ENCODE measurements at regions not wholly inside any gene's neighbourhood (a gene's known extent, or its start where the extent isn't known, plus 50 kb on each side); places are given as distances from the start of the nearest gene placed in this dataset.

GRCh38 chr6:10098756-10099528 lies 315.9 kb downstream of the TFAP2A start:
- DNase-seq (ENCODE audit: insufficient read length, low spot score) = no peak
- TF ChIP-seq CTCF (IDR thresholded peaks at IDR 0.05; ENCODE audit: insufficient read depth, missing control alignments) = no peak
- FAIRE-seq = no peak

DNA sequence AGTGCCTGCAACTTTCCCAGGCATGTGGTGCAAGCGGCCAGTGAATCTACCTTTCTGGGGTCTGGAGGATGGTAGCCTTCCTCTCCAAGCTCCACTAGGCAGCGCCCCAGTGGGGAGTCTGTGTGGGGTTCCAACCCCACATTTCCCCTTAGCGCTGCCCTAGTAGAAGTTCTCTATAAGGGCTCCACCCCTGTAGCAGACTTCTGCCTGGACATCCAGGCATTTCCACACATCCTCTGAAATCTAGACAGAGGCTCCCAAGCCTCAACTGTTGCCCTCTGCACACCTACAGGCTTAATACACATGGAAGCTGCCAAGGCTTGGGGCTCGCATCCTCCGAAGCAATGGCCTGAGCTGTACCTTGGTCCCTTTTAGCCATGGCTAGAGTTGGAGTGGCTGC lies 321.6 kb downstream of the TFAP2A start:
- FAIRE-seq = no peak
- no peak for DNase-seq (ENCODE audit: insufficient read length, low spot score)
- TF ChIP-seq CTCF (IDR thresholded peaks at IDR 0.05; ENCODE audit: insufficient read depth, missing control alignments) = no peak

DNA sequence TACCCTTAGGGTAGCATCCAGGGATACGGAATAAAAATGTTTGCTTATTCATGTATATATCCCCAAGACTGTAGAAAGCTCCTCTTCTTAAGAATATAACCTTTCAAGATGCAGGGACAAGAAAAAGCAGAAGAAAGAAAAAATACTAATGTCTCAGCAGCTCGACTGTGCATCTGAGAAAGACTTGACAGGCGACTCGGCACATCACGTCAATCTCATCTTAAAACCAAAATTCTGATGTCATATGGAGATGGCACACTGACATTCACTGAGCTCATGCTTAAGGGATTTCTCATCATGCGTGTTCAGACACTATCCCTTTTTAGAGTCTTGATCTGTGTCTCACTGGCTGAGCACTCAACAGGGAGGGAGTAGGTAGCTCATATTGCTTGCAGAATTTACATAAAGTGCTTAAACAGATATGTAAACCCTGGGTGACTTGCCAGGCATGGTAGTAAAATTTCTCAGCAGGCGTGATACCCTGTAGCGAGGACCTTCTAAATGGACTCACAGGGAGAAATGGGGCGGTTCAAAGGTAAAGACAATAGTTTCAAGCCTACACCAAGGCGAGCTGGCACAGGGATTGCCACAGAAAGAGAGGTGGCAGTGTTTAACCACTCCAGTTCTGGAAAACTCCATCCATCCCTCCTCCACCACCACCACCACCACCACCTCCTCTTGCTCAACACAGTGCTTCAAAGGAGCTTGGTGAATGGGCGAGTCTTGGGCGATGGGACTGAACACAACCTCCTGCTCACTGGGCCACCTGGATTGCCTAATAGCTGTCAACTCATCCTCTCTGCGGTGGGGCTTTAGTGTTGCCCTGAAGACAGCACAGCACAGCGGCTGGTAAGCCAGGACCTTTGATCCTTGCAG lies 330.5 kb downstream of the TFAP2A start:
- DNase-seq (ENCODE audit: insufficient read length, low spot score) = no peak

DNA sequence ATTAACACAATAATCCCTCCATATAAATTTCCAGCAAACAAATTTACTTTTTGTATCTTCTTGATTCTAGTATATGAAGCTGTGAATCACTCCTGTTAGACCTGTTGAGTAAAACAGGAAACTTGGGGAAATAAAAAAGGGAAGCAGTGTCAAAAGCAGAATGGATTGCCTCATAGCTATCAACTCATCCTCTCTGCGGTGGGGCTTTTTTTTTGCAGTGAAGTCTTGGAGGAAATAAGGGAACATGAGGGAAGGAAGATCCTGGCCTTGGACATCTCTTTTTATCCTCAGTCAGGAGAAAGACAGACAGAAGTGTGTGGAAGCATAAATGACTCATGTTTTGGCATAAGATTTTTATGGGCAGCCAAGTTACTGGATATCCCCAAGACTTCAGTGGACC lies 332.5 kb downstream of the TFAP2A start:
- FAIRE-seq (no peak), DNase-seq (ENCODE audit: insufficient read length, low spot score) (no peak)
- no peak for TF ChIP-seq CTCF (IDR thresholded peaks at IDR 0.05; ENCODE audit: insufficient read depth, missing control alignments)

More for the DNA sequence above, 330.5 kb downstream of the TFAP2A start:
- no peak for TF ChIP-seq CTCF (IDR thresholded peaks at IDR 0.05; ENCODE audit: insufficient read depth, missing control alignments)
- FAIRE-seq = no peak

- DNase-seq (ENCODE audit: insufficient read length, low spot score) (no peak), FAIRE-seq (no peak)
- TF ChIP-seq CTCF (IDR thresholded peaks at IDR 0.05; ENCODE audit: insufficient read depth, missing control alignments) = no peak
These were observed 332.9 kb downstream of the TFAP2A start for GRCh38 chr6:10081957-10082356.

DNA sequence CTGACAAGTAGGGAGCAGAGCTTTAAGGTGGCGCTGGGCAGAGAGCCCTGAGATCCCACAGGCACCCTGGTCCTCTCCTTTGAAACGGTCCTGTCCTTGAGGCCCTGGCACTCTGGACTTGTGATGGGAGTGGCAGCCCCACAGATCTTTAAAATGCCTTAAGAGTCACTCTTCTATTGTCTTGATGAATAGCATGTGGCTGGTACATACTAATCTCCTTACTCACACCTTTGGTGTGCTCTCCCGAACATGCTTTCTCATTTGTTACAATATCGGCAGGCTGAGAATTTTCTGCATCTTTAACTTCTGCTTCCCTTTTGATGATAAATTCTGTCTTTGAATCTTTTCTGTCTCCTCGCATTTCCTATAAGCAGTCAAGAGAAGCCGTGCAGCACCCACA lies 333.8 kb downstream of the TFAP2A start:
- no peak for TF ChIP-seq CTCF (IDR thresholded peaks at IDR 0.05; ENCODE audit: insufficient read depth, missing control alignments)
- FAIRE-seq (no peak), DNase-seq (ENCODE audit: insufficient read length, low spot score) (no peak)

- no peak for FAIRE-seq
- DNase-seq (ENCODE audit: insufficient read length, low spot score) = no peak
- TF ChIP-seq CTCF (IDR thresholded peaks at IDR 0.05; ENCODE audit: insufficient read depth, missing control alignments) = no peak
These were observed 334.3 kb downstream of the TFAP2A start for GRCh38 chr6:10080561-10080960.

All from D721Med (cell line).